ENCODE measurements at regions not wholly inside any gene's neighbourhood (a gene's known extent, or its start where the extent isn't known, plus 50 kb on each side); places are given as distances from the start of the nearest gene placed in this dataset.

GRCh38 chr6:67898875-67899274 is 736.2 kb upstream of the ADGRB3 start (continued):
- TF ChIP-seq MNT (conservative IDR thresholded peaks at IDR 0.05) (peak in 1 of 2 experiments; percentile 19; a peak in 1 of 4 replicates), HMBOX1 (IDR thresholded peaks at IDR 0.05) (peak; percentile 90), TRIM24 (IDR thresholded peaks at IDR 0.05) (peak; percentile 80 to 84), RBBP5 (IDR thresholded peaks at IDR 0.05; ENCODE audit: borderline replicate concordance, insufficient read depth, low read length, poor library complexity, severe bottlenecking) (peak; percentile 47), GATAD2B (IDR thresholded peaks at IDR 0.05; ENCODE audit: borderline replicate concordance) (peak; percentile 34; the same call in 1 of the 2 replicates), POLR3G (IDR thresholded peaks at IDR 0.05; ENCODE audit: extremely low read depth, insufficient read length, insufficient replicate concordance) (no peak), SMARCA4 (IDR thresholded peaks at IDR 0.05) (peak; percentile 67), ZNF395 (CRISPR knock-in tag; IDR thresholded peaks at IDR 0.05) (peak; percentile 50; the same call in 1 of the 2 replicates), TSHZ1 (CRISPR knock-in tag; IDR thresholded peaks at IDR 0.05) (no peak), TEAD4 (IDR thresholded peaks at IDR 0.05; ENCODE audit: low read length) (peak; percentile 83), TEAD4 (CRISPR knock-in tag; IDR thresholded peaks at IDR 0.05; ENCODE audit: borderline replicate concordance) (no peak), ATF3 (IDR thresholded peaks at IDR 0.05) (no peak), ATF3 (CRISPR knock-in tag; conservative IDR thresholded peaks at IDR 0.05) (no peak), NR2C2 (CRISPR knock-in tag; IDR thresholded peaks at IDR 0.05) (no peak), NR2C2 (tag; IDR thresholded peaks at IDR 0.05) (0 out of 2 replicates have a peak, but pooled peaks have one; percentile 27), NCOR1 (IDR thresholded peaks at IDR 0.05) (peak; percentile 76), NONO (IDR thresholded peaks at IDR 0.05; ENCODE audit: low read depth in 2 of 2, low read length in 1 of 2) (0 out of 4 replicates have a peak, but pooled peaks of 1 of the 2 experiments have one; percentile 26), TAF1 (IDR thresholded peaks at IDR 0.05; ENCODE audit: control insufficient read depth, extremely low read depth, insufficient read depth, low read length, severe bottlenecking) (no peak), ZNF75A (CRISPR knock-in tag; IDR thresholded peaks at IDR 0.05) (no peak), NR2C1 (IDR thresholded peaks at IDR 0.05) (no peak), NR2C1 (tag; IDR thresholded peaks at IDR 0.05) (no peak), PML (IDR thresholded peaks at IDR 0.05; ENCODE audit: low read length) (peak; percentile 59; the same call in 1 of the 2 replicates)

All from K562 (cell line).